ENCODE measurements at regions not wholly inside any gene's neighbourhood (a gene's known extent, or its start where the extent isn't known, plus 50 kb on each side); places are given as distances from the start of the nearest gene placed in this dataset.
A peak's percentile ranks its signal among the peaks of the same experiment; 100 is the strongest.
"Not testable (repeated sequence)": the region's sequence is repeated elsewhere in the genome, so short reads cannot be mapped to it uniquely, and the experiment has no call there.

DNA sequence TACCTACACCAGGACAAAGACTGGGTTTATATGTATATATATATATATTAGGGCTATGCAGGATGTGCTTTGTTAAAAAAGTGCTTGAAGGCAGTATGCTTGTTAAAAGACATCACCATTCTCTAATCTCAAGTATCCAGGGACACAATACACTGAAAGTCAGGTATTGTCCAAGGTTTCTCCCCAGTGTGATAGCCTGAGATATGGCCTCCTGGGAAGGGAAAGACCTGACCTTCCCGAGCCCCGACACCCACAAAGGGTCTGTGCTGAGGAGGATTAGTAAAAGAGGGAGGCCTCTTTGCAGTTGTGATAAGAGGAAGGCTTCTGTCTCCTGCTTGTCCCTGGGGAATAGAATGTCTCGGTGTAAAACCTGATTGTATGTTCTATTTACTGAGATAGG, 156.9 kb downstream of the GPX5 start:
- Histone ChIP-seq H3K27ac (no peak overlapping the region), H3K9me3 (no peaks in the 10 kb centered on the region), H3K27me3 (ENCODE audit: insufficient read depth in 3 of 3, low read length in 2 of 3) (peaks cover 2 to 49% (median 3%) of the 10 kb centered on the region in 3 donors), H3K4me3 (no peak overlapping the region), H3K36me3 (ENCODE audit: insufficient read depth in 1 of 2, low read depth in 1 of 2) (no peaks in the 10 kb centered on the region), H3K4me1 (no peaks in the 10 kb centered on the region)
- intact Hi-C loops (cut with DNase I) = loop anchor here in 1 of 2 donors (5.0 kb wide), 1 partner anchor 905 kb away; the partner anchor contains the start of gene OR2H2
- ATAC-seq (no peak), DNase-seq (no peak)
- WGBS, 3 donors = 27 to 36% (median 32%) methylated on average over 3 of the region's 3 CpGs
- TF ChIP-seq, protein P1, sequence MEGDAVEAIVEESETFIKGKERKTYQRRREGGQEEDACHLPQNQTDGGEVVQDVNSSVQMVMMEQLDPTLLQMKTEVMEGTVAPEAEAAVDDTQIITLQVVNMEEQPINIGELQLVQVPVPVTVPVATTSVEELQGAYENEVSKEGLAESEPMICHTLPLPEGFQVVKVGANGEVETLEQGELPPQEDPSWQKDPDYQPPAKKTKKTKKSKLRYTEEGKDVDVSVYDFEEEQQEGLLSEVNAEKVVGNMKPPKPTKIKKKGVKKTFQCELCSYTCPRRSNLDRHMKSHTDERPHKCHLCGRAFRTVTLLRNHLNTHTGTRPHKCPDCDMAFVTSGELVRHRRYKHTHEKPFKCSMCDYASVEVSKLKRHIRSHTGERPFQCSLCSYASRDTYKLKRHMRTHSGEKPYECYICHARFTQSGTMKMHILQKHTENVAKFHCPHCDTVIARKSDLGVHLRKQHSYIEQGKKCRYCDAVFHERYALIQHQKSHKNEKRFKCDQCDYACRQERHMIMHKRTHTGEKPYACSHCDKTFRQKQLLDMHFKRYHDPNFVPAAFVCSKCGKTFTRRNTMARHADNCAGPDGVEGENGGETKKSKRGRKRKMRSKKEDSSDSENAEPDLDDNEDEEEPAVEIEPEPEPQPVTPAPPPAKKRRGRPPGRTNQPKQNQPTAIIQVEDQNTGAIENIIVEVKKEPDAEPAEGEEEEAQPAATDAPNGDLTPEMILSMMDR (IDR thresholded peaks at IDR 0.05) = no peak

DNA sequence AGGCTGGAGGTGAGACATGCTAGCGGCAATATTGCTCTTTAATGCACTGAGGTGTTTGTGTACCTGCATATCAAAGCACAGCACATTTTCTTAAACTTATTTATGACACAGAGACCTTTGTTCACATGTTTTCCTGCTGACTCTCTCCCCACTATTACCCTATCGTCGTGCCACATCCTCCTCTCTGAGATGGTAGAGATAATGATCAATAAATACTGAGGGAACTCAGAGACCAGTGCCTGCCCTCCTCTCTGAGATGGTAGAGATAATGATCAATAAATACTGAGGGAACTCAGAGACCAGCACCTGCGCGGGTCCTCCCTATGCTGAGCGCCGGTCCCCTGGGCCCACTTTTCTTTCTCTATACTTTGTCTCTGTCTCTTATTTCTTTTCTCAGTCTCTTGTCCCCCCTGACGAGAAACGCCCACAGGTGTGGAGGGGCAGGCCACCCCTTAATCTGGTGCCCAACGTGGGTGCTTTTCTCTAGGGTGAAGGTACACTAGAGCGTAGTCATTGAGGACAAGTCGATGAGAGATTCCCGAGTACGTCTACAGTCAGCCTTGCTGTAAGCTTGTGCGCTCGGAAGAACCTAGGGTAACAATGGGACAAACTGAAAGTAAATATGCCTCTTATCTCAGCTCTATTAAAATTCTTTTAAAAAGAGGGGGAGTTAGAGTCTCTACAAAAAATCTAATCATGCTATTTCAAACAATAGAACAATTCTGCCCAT, 157.4 kb downstream of the GPX5 start:
- intact Hi-C loops (cut with DNase I) = loop anchor here in 1 of 2 donors (5.0 kb wide), 1 partner anchor 904 kb away; the partner anchor contains the start of gene OR2H2
- not testable (repeated sequence) for H3K4me1 ChIP-seq; DNase-seq; H3K9me3 ChIP-seq; ATAC-seq; H3K4me3 ChIP-seq; H3K36me3 ChIP-seq (ENCODE audit: insufficient read depth in 1 of 2, low read depth in 1 of 2); H3K27ac ChIP-seq
- WGBS, 3 donors = 66 to 69% (median 67%) methylated on average over 16 of the region's 16 CpGs
- peaks cover 2 to 43% (median 3%) of the 10 kb centered on the region in 3 donors for H3K27me3 ChIP-seq (ENCODE audit: insufficient read depth in 3 of 3, low read length in 2 of 3)

DNA sequence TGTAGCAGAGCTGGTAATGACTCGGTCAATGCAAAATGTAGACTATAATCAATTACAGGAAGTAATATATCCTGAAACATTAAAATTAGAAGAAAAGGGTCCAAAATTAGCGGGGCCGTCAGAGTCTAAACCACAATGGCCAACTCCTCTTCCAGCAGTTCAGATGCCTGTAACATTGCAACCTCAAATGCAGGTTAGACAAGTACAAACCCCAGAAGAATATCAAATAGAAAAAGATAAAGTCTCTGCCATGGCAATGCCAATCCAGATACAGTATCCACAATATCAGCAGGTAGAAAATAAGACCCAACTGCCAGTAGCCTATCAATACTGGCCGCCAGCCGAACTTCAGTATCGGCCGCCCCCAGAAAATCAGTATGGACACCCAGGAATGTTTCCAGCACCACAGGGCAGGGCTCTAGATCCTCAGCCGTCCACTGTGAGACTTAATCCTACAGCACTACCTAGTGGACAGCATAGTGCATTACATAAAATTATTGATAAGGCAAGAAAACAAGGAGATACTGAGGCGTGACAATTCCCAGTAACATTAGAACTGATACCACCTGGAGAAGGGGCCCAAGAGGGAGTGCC, 158.4 kb downstream of the GPX5 start:
- TF ChIP-seq, protein P1 (IDR thresholded peaks at IDR 0.05) = peak; percentile 34
- WGBS, 3 donors = 40 to 42% (median 40%) methylated on average over 9 of the region's 9 CpGs
- intact Hi-C loops (cut with DNase I) = loop anchor here in 1 of 2 donors (5.0 kb wide), 1 partner anchor 903 kb away; the partner anchor contains the start of gene OR2H2
- no peak overlapping the region for H3K27ac ChIP-seq
- no peaks in the 10 kb centered on the region for H3K4me1 ChIP-seq
- H3K4me3 ChIP-seq = no peak overlapping the region
- ATAC-seq = no peak
- H3K9me3 ChIP-seq = no peaks in the 10 kb centered on the region
- no peaks in the 10 kb centered on the region for H3K36me3 ChIP-seq (ENCODE audit: insufficient read depth in 1 of 2, low read depth in 1 of 2)
- no peak for DNase-seq
- peaks cover 2 to 42% (median 3%) of the 10 kb centered on the region in 3 donors for H3K27me3 ChIP-seq (ENCODE audit: insufficient read depth in 3 of 3, low read length in 2 of 3)

DNA sequence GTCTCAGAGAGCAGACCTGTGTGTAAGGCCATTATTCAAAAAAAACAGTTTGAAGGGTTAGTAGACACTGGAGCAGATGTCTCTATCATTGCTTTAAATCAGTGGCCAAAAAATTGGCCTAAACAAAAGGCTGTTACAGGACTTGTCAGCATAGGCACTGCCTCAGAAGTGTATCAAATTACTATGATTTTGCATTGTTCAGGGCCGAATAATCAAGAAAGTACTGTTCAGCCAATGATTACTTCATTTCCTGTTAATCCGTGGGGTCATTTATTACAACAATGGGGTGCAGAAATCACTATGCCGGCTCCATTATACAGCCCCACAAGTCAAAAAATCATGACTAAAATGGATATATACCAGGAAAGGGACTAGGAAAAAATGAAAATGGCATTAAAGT, 160.3 kb downstream of the GPX5 start:
- H3K27me3 ChIP-seq (ENCODE audit: insufficient read depth in 3 of 3, low read length in 2 of 3) = peaks cover 2 to 37% (median 3%) of the 10 kb centered on the region in 3 donors
- H3K9me3 ChIP-seq; H3K27ac ChIP-seq; H3K4me1 ChIP-seq; ATAC-seq; H3K4me3 ChIP-seq; DNase-seq; H3K36me3 ChIP-seq (ENCODE audit: insufficient read depth in 1 of 2, low read depth in 1 of 2): not testable (repeated sequence)
- 12 to 19% (median 12%) methylated on average over 3 of the region's 3 CpGs for WGBS, 3 donors
- intact Hi-C loops (cut with DNase I) = loop anchor here (1.0 to 5.0 kb wide), 3 partner anchors 330 to 901 kb away; partner anchors contain the start of gene OR2H2 (in 1 of the 2)

- peaks cover 2 to 32% (median 3%) of the 10 kb centered on the region in 3 donors for H3K27me3 ChIP-seq (ENCODE audit: insufficient read depth in 3 of 3, low read length in 2 of 3)
- not testable (repeated sequence) for H3K27ac ChIP-seq; H3K9me3 ChIP-seq; H3K4me3 ChIP-seq; H3K36me3 ChIP-seq (ENCODE audit: insufficient read depth in 1 of 2, low read depth in 1 of 2); H3K4me1 ChIP-seq; DNase-seq; ATAC-seq
- TF ChIP-seq, protein P1 (IDR thresholded peaks at IDR 0.05) = peak; percentile 83
- WGBS, 3 donors = 5% methylated on average over 11 of the region's 11 CpGs
- intact Hi-C loops (cut with DNase I) = loop anchor here (1.0 to 5.0 kb wide), 3 partner anchors 330 to 901 kb away; partner anchors contain the start of gene OR2H2 (in 1 of the 2)
Measured at GRCh38 chr6:28686446-28687027, 160.9 kb downstream of the GPX5 start.

- H3K36me3 ChIP-seq (ENCODE audit: insufficient read depth in 1 of 2, low read depth in 1 of 2); H3K9me3 ChIP-seq; H3K4me1 ChIP-seq; H3K27ac ChIP-seq; ATAC-seq; DNase-seq; H3K4me3 ChIP-seq: not testable (repeated sequence)
- 44 to 60% (median 58%) methylated on average over 7 of the region's 7 CpGs for WGBS, 3 donors
- intact Hi-C loops (cut with DNase I) = loop anchor here (2.0 to 5.0 kb wide), 2 partner anchors 329 to 900 kb away; partner anchors contain the start of gene OR2H2 (in 1 of the 2)
- H3K27me3 ChIP-seq (ENCODE audit: insufficient read depth in 3 of 3, low read length in 2 of 3) = peaks cover 2 to 25% (median 3%) of the 10 kb centered on the region in 3 donors
Measured at GRCh38 chr6:28687309-28687981, 161.8 kb downstream of the GPX5 start.

DNA sequence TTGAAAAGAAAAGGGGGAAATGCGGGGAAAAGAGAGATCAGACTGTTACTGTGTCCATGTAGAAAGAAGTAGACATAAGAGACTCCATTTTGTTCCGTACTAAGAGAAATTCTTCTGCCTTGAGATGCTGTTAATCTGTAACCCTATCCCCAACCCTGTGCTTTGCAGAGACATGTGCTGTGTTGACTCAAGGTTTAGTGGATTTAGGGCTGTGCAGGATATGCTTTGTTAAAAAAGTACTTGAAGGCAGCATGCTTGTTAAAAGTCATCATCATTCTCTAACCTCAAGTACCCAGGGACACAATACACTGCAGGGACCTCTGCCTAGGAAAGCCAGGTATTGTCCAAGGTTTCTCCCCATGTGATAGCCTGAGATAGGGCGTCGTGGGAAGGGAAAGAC, 166.3 kb downstream of the GPX5 start:
- WGBS, 3 donors = 28 to 39% (median 32%) methylated on average over 4 of the region's 4 CpGs
- peaks cover 2 to 44% (median 23%) of the 10 kb centered on the region in 3 donors for H3K27me3 ChIP-seq (ENCODE audit: insufficient read depth in 3 of 3, low read length in 2 of 3)
- intact Hi-C loops (cut with DNase I); H3K36me3 ChIP-seq (ENCODE audit: insufficient read depth in 1 of 2, low read depth in 1 of 2); ATAC-seq; H3K4me3 ChIP-seq; H3K27ac ChIP-seq; H3K4me1 ChIP-seq; H3K9me3 ChIP-seq; DNase-seq: not testable (repeated sequence)

All from psoas muscle (tissue), 7 donors.